ENCODE measurements at regions not wholly inside any gene's neighbourhood (a gene's known extent, or its start where the extent isn't known, plus 50 kb on each side); places are given as distances from the start of the nearest gene placed in this dataset.

DNA sequence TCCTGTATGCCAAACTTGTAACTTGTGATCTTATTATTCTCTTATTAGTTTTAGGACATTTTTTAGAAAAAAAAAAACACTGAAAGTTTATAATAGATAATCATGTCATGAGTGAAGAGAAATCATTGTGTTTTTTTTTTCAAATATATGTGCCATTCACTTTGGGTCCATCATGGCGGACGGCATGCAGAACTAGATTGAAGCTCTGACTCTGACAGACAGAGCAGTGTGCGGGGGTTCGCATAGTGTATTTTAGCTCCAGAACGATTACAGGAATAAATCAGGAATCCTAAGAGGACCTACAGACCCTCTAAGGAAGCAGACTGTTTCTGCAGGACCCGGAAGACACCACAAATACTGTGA lies 484.4 kb upstream of the REG3G start:
- H4K20me1 ChIP-seq (ENCODE audit: control insufficient read depth, extremely low read depth, insufficient read depth, low read length): no peaks in the 10 kb centered on the region
- no peak overlapping the region for H3K4me3 ChIP-seq (replicated peaks in 1 of 4; ENCODE audit: control extremely low read depth in 1 of 4, insufficient read depth in 1 of 4, low read depth in 3 of 4, low read length in 4 of 4)
- H3K27me3 ChIP-seq (ENCODE audit: control insufficient read depth, insufficient read depth, low read length): no peaks in the 10 kb centered on the region
- no peaks in the 10 kb centered on the region for H3K79me2 ChIP-seq (ENCODE audit: control insufficient read depth, insufficient read depth, low read length)
- no peaks in the 10 kb centered on the region for H3K4me1 ChIP-seq (ENCODE audit: control insufficient read depth, extremely low read depth, insufficient read depth, low read length)
- no peaks in the 10 kb centered on the region for H3K36me3 ChIP-seq (ENCODE audit: control insufficient read depth, insufficient read depth, low read length)
- no peak overlapping the region for H3K4me2 ChIP-seq (ENCODE audit: extremely low read depth, insufficient read depth, low read length)
- no peak overlapping the region for H2AFZ ChIP-seq (ENCODE audit: low read length)
- DNase-seq (ENCODE audit: low read depth in 2 of 2): no peak
- no peak overlapping the region for H3K27ac ChIP-seq (ENCODE audit: insufficient read depth, low read length)
- no peak overlapping the region for H3K9ac ChIP-seq (ENCODE audit: insufficient read depth, low read length)
- TF ChIP-seq, protein P1, sequence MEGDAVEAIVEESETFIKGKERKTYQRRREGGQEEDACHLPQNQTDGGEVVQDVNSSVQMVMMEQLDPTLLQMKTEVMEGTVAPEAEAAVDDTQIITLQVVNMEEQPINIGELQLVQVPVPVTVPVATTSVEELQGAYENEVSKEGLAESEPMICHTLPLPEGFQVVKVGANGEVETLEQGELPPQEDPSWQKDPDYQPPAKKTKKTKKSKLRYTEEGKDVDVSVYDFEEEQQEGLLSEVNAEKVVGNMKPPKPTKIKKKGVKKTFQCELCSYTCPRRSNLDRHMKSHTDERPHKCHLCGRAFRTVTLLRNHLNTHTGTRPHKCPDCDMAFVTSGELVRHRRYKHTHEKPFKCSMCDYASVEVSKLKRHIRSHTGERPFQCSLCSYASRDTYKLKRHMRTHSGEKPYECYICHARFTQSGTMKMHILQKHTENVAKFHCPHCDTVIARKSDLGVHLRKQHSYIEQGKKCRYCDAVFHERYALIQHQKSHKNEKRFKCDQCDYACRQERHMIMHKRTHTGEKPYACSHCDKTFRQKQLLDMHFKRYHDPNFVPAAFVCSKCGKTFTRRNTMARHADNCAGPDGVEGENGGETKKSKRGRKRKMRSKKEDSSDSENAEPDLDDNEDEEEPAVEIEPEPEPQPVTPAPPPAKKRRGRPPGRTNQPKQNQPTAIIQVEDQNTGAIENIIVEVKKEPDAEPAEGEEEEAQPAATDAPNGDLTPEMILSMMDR (conservative IDR thresholded peaks at IDR 0.05 in 1 of 2, IDR thresholded peaks at IDR 0.05 in 1 of 2; ENCODE audit: low read depth in 1 of 2, low read length in 2 of 2): no peak
- TF ChIP-seq EZH2 (IDR thresholded peaks at IDR 0.05; ENCODE audit: low read length, missing control alignments): no peak
- H3K9me3 ChIP-seq (ENCODE audit: control insufficient read depth, insufficient read depth, low read depth, low read length): no peaks in the 10 kb centered on the region

DNA sequence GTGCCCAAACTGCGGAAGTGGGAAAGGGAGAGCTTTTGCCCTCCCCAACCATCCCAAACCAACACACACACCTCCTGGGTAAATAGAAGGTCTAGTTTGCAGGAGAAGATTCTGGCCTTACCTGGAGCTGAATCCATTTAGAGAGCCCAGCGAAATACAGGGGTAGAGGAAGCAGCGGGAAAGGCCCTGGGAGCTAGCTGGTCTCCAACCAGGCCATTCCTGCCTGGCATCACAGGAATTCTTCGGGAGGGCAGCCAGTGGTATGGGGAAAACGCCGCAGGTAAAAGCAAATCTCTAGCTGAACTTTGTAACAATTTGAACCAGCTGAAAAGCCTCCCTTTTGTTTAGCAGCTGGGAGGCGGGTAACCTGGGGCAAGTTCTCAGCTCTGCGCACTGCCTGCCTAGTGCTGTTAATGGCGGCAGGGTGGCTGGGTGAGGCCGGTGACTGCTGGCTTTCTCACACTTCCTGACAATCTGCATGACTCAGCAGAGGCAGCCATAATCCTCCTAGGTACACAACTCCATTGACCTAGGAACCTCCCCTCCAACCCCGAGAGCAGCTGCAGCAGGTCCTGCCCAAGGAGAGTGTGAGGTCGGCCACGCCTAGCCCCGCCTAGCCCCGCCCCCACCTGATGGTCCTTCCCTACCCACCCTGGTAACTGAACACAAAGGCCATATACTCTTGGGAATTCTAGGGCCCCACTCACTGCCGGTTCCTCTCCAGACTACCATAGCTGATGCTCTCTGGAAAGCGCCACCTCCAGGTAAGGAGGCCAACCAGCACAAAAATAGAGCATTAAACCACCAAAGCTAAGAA lies 483.8 kb upstream of the REG3G start:
- H3K27me3 ChIP-seq (ENCODE audit: control insufficient read depth, insufficient read depth, low read length): no peaks in the 10 kb centered on the region
- H3K4me1 ChIP-seq (ENCODE audit: control insufficient read depth, extremely low read depth, insufficient read depth, low read length): no peaks in the 10 kb centered on the region
- H4K20me1 ChIP-seq (ENCODE audit: control insufficient read depth, extremely low read depth, insufficient read depth, low read length): no peaks in the 10 kb centered on the region
- H3K4me3 ChIP-seq (replicated peaks in 1 of 4; ENCODE audit: control extremely low read depth in 1 of 4, insufficient read depth in 1 of 4, low read depth in 3 of 4, low read length in 4 of 4): no peak overlapping the region
- H3K9me3 ChIP-seq (ENCODE audit: control insufficient read depth, insufficient read depth, low read depth, low read length): no peaks in the 10 kb centered on the region
- no peak overlapping the region for H3K27ac ChIP-seq (ENCODE audit: insufficient read depth, low read length)
- no peak overlapping the region for H2AFZ ChIP-seq (ENCODE audit: low read length)
- no peak for DNase-seq (ENCODE audit: low read depth in 2 of 2)
- no peak overlapping the region for H3K9ac ChIP-seq (ENCODE audit: insufficient read depth, low read length)
- no peaks in the 10 kb centered on the region for H3K36me3 ChIP-seq (ENCODE audit: control insufficient read depth, insufficient read depth, low read length)
- no peaks in the 10 kb centered on the region for H3K79me2 ChIP-seq (ENCODE audit: control insufficient read depth, insufficient read depth, low read length)
- H3K4me2 ChIP-seq (ENCODE audit: extremely low read depth, insufficient read depth, low read length): no peak overlapping the region
- no peak for TF ChIP-seq EZH2 (IDR thresholded peaks at IDR 0.05; ENCODE audit: low read length, missing control alignments)
- TF ChIP-seq, protein P1 (conservative IDR thresholded peaks at IDR 0.05 in 1 of 2, IDR thresholded peaks at IDR 0.05 in 1 of 2; ENCODE audit: low read depth in 1 of 2, low read length in 2 of 2): no peak

DNA sequence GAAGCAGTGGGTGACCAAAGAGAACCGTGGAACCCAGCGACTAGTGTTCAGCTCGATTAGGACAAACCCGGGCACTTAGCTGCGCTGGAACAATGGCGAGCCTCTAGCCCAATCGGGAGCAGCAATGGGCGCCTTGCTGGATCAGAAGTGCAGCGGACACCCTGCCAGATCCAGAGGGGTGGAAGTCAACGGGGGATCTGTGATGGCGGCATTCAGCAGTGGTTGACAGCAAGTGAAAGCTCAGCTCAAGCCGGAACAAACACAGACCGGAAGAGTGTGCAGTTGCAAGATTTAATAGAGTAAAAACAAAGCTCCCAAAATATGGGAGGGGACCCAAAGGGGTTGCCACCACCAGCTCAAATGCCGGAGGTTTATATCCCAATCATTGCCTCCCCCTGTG lies 478.7 kb upstream of the REG3G start:
- Histone ChIP-seq H3K4me1 (ENCODE audit: control insufficient read depth, extremely low read depth, insufficient read depth, low read length) (no peaks in the 10 kb centered on the region), H3K36me3 (ENCODE audit: control insufficient read depth, insufficient read depth, low read length) (no peaks in the 10 kb centered on the region), H3K9ac (ENCODE audit: insufficient read depth, low read length) (no peak overlapping the region), H3K79me2 (ENCODE audit: control insufficient read depth, insufficient read depth, low read length) (no peaks in the 10 kb centered on the region), H2AFZ (ENCODE audit: low read length) (no peak overlapping the region), H3K27me3 (ENCODE audit: control insufficient read depth, insufficient read depth, low read length) (no peaks in the 10 kb centered on the region), H3K9me3 (ENCODE audit: control insufficient read depth, insufficient read depth, low read depth, low read length) (no peaks in the 10 kb centered on the region), H4K20me1 (ENCODE audit: control insufficient read depth, extremely low read depth, insufficient read depth, low read length) (no peaks in the 10 kb centered on the region), H3K4me3 (replicated peaks in 1 of 4; ENCODE audit: control extremely low read depth in 1 of 4, insufficient read depth in 1 of 4, low read depth in 3 of 4, low read length in 4 of 4) (no peak overlapping the region), H3K4me2 (ENCODE audit: extremely low read depth, insufficient read depth, low read length) (no peak overlapping the region), H3K27ac (ENCODE audit: insufficient read depth, low read length) (no peak overlapping the region)
- no peak for DNase-seq (ENCODE audit: low read depth in 2 of 2)
- TF ChIP-seq, protein P1 (conservative IDR thresholded peaks at IDR 0.05 in 1 of 2, IDR thresholded peaks at IDR 0.05 in 1 of 2; ENCODE audit: low read depth in 1 of 2, low read length in 2 of 2): no peak
- no peak for TF ChIP-seq EZH2 (IDR thresholded peaks at IDR 0.05; ENCODE audit: low read length, missing control alignments)
